GM21360 (cell line): ENCODE measurements at regions not wholly inside any gene's neighbourhood (a gene's known extent, or its start where the extent isn't known, plus 50 kb on each side); places are given as distances from the start of the nearest gene placed in this dataset.
"Not testable (repeated sequence)": the region's sequence is repeated elsewhere in the genome, so short reads cannot be mapped to it uniquely, and the experiment has no call there.

ENCODE experiments used
- ATAC-seq: cut with Tn5 transposase; IDR thresholded peaks from one replicate; pipeline ENCODE4 v1.9.1; 2021; ENCODE audit warnings: mild to moderate bottlenecking, moderate library complexity; ENCODE audit not compliant: unreplicated experiment

GRCh38 chr4:9505341-9505740, 61.1 kb downstream of the DEFB131A start:
- not testable (repeated sequence) for ATAC-seq

- ATAC-seq: not testable (repeated sequence)
Measured at GRCh38 chr4:9506672-9507071, 62.5 kb downstream of the DEFB131A start.

GRCh38 chr4:9512941-9513340, 68.7 kb downstream of the DEFB131A start:
- not testable (repeated sequence) for ATAC-seq

- ATAC-seq: not testable (repeated sequence)
Measured at GRCh38 chr4:9519631-9520030, 75.4 kb downstream of the DEFB131A start.

- not testable (repeated sequence) for ATAC-seq
Measured at GRCh38 chr4:9522903-9523302, 78.7 kb downstream of the DEFB131A start.

GRCh38 chr4:9524406-9524805, 80.2 kb downstream of the DEFB131A start:
- ATAC-seq: not testable (repeated sequence)

- not testable (repeated sequence) for ATAC-seq
Measured at GRCh38 chr4:9532134-9532862, 88.1 kb downstream of the DEFB131A start.

GRCh38 chr4:9532863-9533192, 88.6 kb downstream of the DEFB131A start:
- not testable (repeated sequence) for ATAC-seq

- ATAC-seq: not testable (repeated sequence)
Measured at GRCh38 chr4:9537101-9537500, 92.9 kb downstream of the DEFB131A start.

GRCh38 chr4:9539939-9540520, 95.8 kb downstream of the DEFB131A start:
- ATAC-seq: not testable (repeated sequence)

- not testable (repeated sequence) for ATAC-seq
Measured at GRCh38 chr4:9541388-9541915, 97.2 kb downstream of the DEFB131A start.

GRCh38 chr4:9544851-9545250, 100.6 kb downstream of the DEFB131A start:
- not testable (repeated sequence) for ATAC-seq

- ATAC-seq: not testable (repeated sequence)
Measured at GRCh38 chr4:9547470-9547869, 103.3 kb downstream of the DEFB131A start.

- not testable (repeated sequence) for ATAC-seq
Measured at GRCh38 chr4:9556076-9556475, 111.9 kb downstream of the DEFB131A start.

- not testable (repeated sequence) for ATAC-seq
Measured at GRCh38 chr4:9577869-9578268, 133.7 kb downstream of the DEFB131A start.

- ATAC-seq: not testable (repeated sequence)
Measured at GRCh38 chr4:9582880-9583279, 138.7 kb downstream of the DEFB131A start.

- ATAC-seq: no peak
Measured at GRCh38 chr4:9592010-9592409, 147.8 kb downstream of the DEFB131A start.

- ATAC-seq: no peak
Measured at GRCh38 chr4:9594948-9595347, 150.7 kb downstream of the DEFB131A start.

- not testable (repeated sequence) for ATAC-seq
Measured at GRCh38 chr4:9595531-9595930, 151.3 kb downstream of the DEFB131A start.

- no peak for ATAC-seq
Measured at GRCh38 chr4:9599266-9599665, 155.1 kb downstream of the DEFB131A start.

GRCh38 chr4:9600246-9600645, 156.0 kb downstream of the DEFB131A start:
- ATAC-seq: no peak

GRCh38 chr4:9602389-9602914, 158.2 kb downstream of the DEFB131A start:
- ATAC-seq: no peak
